Hematopoietic multipotent progenitor cell treated with erythropoietin and hydrocortisone succinate and interleukin-3 and kit ligand, for 8 days (in vitro differentiated cells): ENCODE measurements at regions not wholly inside any gene's neighbourhood (a gene's known extent, or its start where the extent isn't known, plus 50 kb on each side); places are given as distances from the start of the nearest gene placed in this dataset.
"Not testable (repeated sequence)": the region's sequence is repeated elsewhere in the genome, so short reads cannot be mapped to it uniquely, and the experiment has no call there.

Source experiments
- DNase-seq: peaks from one replicate; pipeline ENCODE4 v3.0.0-alpha.2; 2015

- DNase-seq = not testable (repeated sequence)
Observed at GRCh38 chr1:224028802-224029201, 85.1 kb upstream of the FBXO28 start.

GRCh38 chr1:224023122-224023521 lies 90.8 kb upstream of the FBXO28 start:
- not testable (repeated sequence) for DNase-seq

GRCh38 chr1:224022249-224022970 lies 91.5 kb upstream of the FBXO28 start:
- DNase-seq = not testable (repeated sequence)

- DNase-seq = not testable (repeated sequence)
Observed at GRCh38 chr1:224019866-224020265, 94.0 kb upstream of the FBXO28 start.

- DNase-seq = not testable (repeated sequence)
Observed at GRCh38 chr1:224015782-224016181, 98.1 kb upstream of the FBXO28 start.

- DNase-seq = no peak
Observed at GRCh38 chr1:224014330-224014649, 99.6 kb upstream of the FBXO28 start.

GRCh38 chr1:224013626-224014329 lies 100.1 kb upstream of the FBXO28 start:
- not testable (repeated sequence) for DNase-seq

- not testable (repeated sequence) for DNase-seq
Observed at GRCh38 chr1:224012807-224013434, 101.0 kb upstream of the FBXO28 start.

- not testable (repeated sequence) for DNase-seq
Observed at GRCh38 chr1:224012162-224012561, 101.7 kb upstream of the FBXO28 start.

GRCh38 chr1:224011751-224012150 lies 102.2 kb upstream of the FBXO28 start:
- not testable (repeated sequence) for DNase-seq

GRCh38 chr1:224011153-224011552 lies 102.8 kb upstream of the FBXO28 start:
- not testable (repeated sequence) for DNase-seq

- DNase-seq = not testable (repeated sequence)
Observed at GRCh38 chr1:224005973-224006372, 107.9 kb upstream of the FBXO28 start.

- DNase-seq = peak; percentile 75
Observed at GRCh38 chr1:224004552-224005315, 109.2 kb upstream of the FBXO28 start.

GRCh38 chr1:224003896-224004295 lies 110.0 kb upstream of the FBXO28 start:
- not testable (repeated sequence) for DNase-seq

- DNase-seq = not testable (repeated sequence)
Observed at GRCh38 chr1:224001757-224002156, 112.2 kb upstream of the FBXO28 start.

GRCh38 chr1:223999761-224000160 lies 114.2 kb upstream of the FBXO28 start:
- not testable (repeated sequence) for DNase-seq

- not testable (repeated sequence) for DNase-seq
Observed at GRCh38 chr1:223998676-223999455, 115.0 kb upstream of the FBXO28 start.

GRCh38 chr1:223996376-223996775 lies 117.5 kb upstream of the FBXO28 start:
- DNase-seq = not testable (repeated sequence)

GRCh38 chr1:223992456-223993246 lies 121.3 kb upstream of the FBXO28 start:
- peak; percentile 99 for DNase-seq

- not testable (repeated sequence) for DNase-seq
Observed at GRCh38 chr1:223991297-223991857, 122.5 kb upstream of the FBXO28 start.

GRCh38 chr1:223961985-223962384 lies 116.2 kb upstream of the TP53BP2 start:
- not testable (repeated sequence) for DNase-seq
